Left ventricle myocardium inferior (tissue), 1 donor: ENCODE measurements at regions not wholly inside any gene's neighbourhood (a gene's known extent, or its start where the extent isn't known, plus 50 kb on each side); places are given as distances from the start of the nearest gene placed in this dataset.
"Not testable (repeated sequence)": the region's sequence is repeated elsewhere in the genome, so short reads cannot be mapped to it uniquely, and the experiment has no call there.

Experiments
- DNase-seq: peaks from one replicate; pipeline ENCODE4 v3.0.0-alpha.2; 2020
- H3K27ac ChIP-seq: fragments of 200-600 bp; replicated peaks from 2 replicates; pipeline ENCODE4 v1.8.0; 2021
- H3K27me3 ChIP-seq: fragments of 200-600 bp; 2 replicates; pipeline ENCODE4 v1.8.0; 2021; ENCODE audit warnings: low read depth
- H3K36me3 ChIP-seq: fragments of 200-600 bp; 2 replicates; pipeline ENCODE4 v1.8.0; 2021
- H3K4me1 ChIP-seq: fragments of 200-600 bp; 2 replicates; pipeline ENCODE4 v1.8.0; 2021
- H3K4me3 ChIP-seq: fragments of 200-600 bp; 2 replicates; pipeline ENCODE4 v1.8.0; 2021; ENCODE audit warnings: mild to moderate bottlenecking, moderate library complexity
- H3K9me3 ChIP-seq: fragments of 200-600 bp; replicated peaks from 2 replicates; pipeline ENCODE4 v1.8.0; 2021
- intact Hi-C: fragments of 100-400 bp; cut with micrococcal nuclease; formaldehyde crosslinking; loops from one replicate; pipeline ENCODE4 v1.11.0; 2022
- TF ChIP-seq, protein P1 (sequence below): fragments of 200-600 bp; IDR thresholded peaks from 2 replicates; pipeline ENCODE4 v1.8.0; 2021; ENCODE audit warnings: antibody characterized with exemption, mild to moderate bottlenecking, borderline replicate concordance
- donor health status: DM: no; HTN: yes; CAD: no; lungs with severe emphysema.

DNA sequence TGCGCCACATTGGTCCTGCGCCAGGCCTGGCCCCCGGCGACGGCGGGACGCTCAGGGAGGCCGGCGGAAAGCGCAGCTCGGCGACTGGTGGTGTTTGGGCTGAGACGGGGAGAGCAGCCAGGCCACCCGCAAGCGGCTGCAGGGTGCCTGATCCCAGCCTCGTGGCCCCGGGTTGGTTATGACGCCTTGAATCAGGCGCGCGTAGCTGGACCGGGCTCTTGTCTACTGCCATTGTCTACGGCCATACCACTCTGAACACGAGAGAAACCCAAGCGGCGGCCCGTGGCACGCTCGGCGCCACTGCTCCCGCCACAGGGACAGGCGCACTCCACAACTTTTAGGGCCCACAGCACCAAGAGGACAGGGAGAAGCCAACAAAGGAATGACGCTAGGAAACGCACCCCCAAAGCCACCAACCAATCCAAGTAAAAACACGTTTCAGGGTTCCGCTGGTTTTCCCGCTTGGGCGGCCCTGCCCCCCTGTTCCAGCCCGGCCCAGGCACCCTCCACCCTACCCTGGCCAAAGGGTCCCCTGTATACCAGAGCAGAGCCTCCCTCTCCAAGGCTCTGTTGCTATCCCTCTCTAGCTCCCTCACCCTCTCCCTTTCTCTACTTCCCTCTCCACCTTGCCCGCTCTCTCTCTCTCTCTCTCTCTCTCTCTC, 1849.3 kb upstream of the DEFB115 start:
- Histone ChIP-seq H3K27me3 (peaks cover 78% of the 10 kb centered on the region), H3K4me1 (no peaks in the 10 kb centered on the region), H3K4me3 (no peak overlapping the region), H3K27ac (no peak overlapping the region), H3K36me3 (no peaks in the 10 kb centered on the region), H3K9me3 (no peaks in the 10 kb centered on the region)
- intact Hi-C loops, result no loop called here
- DNase-seq, result no peak
- TF ChIP-seq, protein P1, sequence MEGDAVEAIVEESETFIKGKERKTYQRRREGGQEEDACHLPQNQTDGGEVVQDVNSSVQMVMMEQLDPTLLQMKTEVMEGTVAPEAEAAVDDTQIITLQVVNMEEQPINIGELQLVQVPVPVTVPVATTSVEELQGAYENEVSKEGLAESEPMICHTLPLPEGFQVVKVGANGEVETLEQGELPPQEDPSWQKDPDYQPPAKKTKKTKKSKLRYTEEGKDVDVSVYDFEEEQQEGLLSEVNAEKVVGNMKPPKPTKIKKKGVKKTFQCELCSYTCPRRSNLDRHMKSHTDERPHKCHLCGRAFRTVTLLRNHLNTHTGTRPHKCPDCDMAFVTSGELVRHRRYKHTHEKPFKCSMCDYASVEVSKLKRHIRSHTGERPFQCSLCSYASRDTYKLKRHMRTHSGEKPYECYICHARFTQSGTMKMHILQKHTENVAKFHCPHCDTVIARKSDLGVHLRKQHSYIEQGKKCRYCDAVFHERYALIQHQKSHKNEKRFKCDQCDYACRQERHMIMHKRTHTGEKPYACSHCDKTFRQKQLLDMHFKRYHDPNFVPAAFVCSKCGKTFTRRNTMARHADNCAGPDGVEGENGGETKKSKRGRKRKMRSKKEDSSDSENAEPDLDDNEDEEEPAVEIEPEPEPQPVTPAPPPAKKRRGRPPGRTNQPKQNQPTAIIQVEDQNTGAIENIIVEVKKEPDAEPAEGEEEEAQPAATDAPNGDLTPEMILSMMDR, result no peak

DNA sequence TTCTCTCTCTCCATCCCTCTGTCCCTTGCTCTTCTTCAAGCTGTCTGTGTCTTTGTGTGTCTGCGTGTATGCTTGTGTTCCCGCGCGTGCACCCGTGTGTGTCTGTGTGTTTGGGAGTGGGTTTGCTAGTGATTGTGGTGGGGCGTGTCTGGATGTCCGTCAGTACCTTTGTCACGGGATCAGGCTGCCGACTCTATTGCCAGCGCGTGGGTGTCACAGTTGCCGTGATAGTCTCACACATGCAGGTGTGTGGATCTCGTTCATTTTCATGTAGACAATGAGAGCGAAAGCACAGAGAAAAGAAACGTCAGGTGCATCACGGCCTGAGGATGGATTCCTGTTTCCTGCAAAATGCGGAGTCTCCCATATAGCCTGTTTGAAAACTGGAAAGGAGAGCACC, 1848.8 kb upstream of the DEFB115 start:
- H3K36me3 ChIP-seq, intact Hi-C loops, H3K9me3 ChIP-seq, H3K4me3 ChIP-seq, H3K4me1 ChIP-seq, H3K27ac ChIP-seq, DNase-seq: not testable (repeated sequence)
- peaks cover 75% of the 10 kb centered on the region for H3K27me3 ChIP-seq

DNA sequence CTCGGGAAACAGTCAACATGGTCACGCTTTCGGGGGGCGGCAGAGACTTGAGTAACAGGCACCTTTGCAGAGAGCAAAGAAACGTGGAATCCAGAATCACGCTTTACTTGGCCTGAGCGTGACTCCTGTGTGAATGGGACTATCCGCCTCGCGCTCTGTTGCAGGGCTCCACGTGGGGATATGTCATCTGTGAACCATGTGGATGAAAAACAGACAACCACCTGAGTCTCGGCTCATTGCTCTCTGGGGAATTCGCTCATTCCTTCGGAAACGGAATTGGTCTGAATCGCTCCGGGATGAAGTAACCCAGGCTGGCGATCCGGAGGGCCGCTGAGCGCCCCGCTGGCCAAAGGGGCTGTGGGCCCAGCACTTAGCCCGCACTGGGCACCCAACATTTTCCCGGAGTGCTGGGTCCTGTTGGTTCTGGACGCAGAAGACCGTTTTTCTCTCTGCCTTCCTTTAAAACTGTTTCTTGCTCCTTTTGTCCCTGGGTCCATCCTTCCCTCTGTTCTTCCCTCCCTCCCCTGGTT, 1848.2 kb upstream of the DEFB115 start:
- H3K36me3 ChIP-seq, H3K27ac ChIP-seq, H3K4me3 ChIP-seq, H3K4me1 ChIP-seq, H3K9me3 ChIP-seq, DNase-seq, intact Hi-C loops: not testable (repeated sequence)
- peaks cover 75% of the 10 kb centered on the region for H3K27me3 ChIP-seq

DNA sequence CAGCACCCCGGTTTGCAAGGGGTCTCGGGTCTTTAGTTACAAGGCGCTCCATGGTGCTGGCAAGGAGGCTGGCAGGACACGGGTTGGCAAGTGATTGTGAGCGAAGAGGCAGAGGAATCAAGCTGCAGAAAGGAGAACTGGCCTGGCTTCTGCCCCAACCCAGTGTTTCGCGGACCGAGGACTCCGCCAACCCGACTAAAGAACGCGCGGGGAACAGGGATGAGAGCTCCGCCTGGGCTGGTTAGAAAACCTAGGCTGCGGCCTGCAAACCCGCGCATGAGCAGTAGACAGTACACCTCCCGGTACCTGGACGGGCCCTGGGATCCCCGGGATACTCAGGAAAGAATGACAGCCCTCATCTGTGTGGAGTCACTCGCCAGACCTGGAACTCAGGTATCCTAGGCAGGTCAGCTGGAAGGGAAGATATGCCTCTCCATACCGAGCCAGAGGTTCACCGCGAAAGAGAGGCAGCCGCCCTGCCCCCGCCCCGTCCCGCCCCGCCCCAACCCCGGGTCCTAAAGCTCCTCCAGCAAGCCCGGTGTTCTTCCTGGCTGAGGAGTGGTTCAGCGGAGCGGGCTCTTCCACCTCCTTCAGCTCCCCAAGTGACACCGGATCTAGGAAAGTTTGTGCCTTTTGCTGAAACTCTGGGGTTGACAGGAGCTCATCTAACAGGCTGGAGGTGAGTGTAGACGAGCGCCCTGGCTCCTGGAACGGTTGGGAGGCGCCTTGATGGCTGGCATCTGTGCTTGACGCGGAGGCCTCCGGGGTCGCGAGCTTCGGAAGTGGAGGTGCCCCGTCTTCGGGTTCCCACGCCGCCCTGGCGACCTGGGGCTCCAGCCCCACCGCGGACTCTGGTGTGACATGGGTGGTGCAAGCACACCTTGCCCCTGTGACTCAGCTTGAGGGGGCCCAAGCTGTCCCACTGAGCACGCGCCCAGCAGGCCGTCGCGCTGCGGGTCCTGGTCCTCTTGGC, 1847.3 kb upstream of the DEFB115 start:
- no peak for DNase-seq
- intact Hi-C loops, result no loop called here
- H3K4me3 ChIP-seq, result no peak overlapping the region

DNA sequence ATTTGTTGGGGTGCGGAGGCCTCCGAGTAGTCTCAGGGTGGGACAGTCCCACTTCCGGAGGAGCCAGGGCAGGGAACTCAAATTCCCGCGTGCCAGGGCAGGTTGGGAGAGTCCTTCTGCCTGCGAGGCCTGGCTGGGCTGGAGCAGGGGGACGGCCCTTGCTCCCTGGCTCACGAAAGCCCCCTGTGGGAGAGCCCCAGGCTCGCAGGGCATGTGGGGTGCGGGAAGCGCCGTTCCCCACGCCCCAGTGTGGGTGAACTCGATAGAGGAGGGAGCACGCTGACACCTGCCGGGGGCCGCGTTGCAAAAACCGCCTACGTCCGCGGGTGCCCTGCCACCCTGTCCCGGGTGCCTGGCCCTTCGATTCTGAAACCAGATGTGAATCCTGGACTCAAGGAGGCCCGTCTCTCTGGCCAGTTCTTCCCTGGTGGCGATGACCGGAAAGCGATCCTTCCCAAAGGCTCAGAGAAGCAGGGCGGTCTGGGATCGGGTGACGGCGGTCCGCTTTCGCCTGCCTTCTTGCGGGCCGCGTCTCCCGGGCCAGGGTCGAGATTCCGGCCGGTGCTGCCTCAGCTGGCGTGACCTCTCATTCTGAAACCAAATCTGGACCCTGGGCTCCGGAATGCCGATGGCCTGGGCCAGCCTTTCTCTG, 1846.5 kb upstream of the DEFB115 start:
- Histone ChIP-seq H3K36me3 (no peaks in the 10 kb centered on the region), H3K4me1 (no peaks in the 10 kb centered on the region), H3K9me3 (no peaks in the 10 kb centered on the region), H3K27ac (no peak overlapping the region), H3K27me3 (peaks cover 70% of the 10 kb centered on the region), H3K4me3 (no peak overlapping the region)
- intact Hi-C loops, result no loop called here
- no peak for DNase-seq
- TF ChIP-seq, protein P1, result no peak

More for the DNA sequence above, 1847.3 kb upstream of the DEFB115 start:
- TF ChIP-seq, protein P1, result no peak
- peaks cover 78% of the 10 kb centered on the region for H3K27me3 ChIP-seq
- no peaks in the 10 kb centered on the region for H3K4me1 ChIP-seq
- no peaks in the 10 kb centered on the region for H3K36me3 ChIP-seq
- H3K9me3 ChIP-seq, result no peaks in the 10 kb centered on the region
- H3K27ac ChIP-seq, result no peak overlapping the region

DNA sequence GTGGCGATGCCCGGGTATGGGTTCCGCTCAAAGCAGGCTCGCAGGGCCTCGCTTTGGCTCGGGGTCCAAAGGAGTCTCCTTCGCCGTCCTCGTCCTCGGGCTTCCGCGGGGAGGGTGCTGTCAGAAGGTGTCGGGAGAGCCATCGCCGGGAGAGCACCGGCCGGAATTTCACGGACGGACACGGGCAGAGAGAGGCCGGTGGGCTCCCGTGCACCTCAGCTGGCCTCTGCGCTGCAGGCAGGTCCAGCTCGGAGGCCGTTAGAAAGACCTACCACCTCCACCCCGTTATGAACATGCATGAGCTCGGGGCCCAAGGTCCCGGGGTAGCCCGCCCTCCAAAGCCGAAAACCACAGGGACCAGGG, 1846.0 kb upstream of the DEFB115 start:
- H3K27ac ChIP-seq, DNase-seq, H3K9me3 ChIP-seq, intact Hi-C loops, H3K4me3 ChIP-seq, H3K36me3 ChIP-seq, H3K4me1 ChIP-seq: not testable (repeated sequence)
- H3K27me3 ChIP-seq, result peaks cover 65% of the 10 kb centered on the region
